Hematopoietic multipotent progenitor cell (in vitro differentiated cells): ENCODE measurements at regions not wholly inside any gene's neighbourhood (a gene's known extent, or its start where the extent isn't known, plus 50 kb on each side); places are given as distances from the start of the nearest gene placed in this dataset.
"Not testable (repeated sequence)": the region's sequence is repeated elsewhere in the genome, so short reads cannot be mapped to it uniquely, and the experiment has no call there.

Experiments
- DNase-seq, 3 donors: peaks; one replicate each; pipeline ENCODE4 v3.0.0-alpha.2; 2011 to 2015; ENCODE audit warnings: low read depth in 2 of 3, low spot score in 2 of 3

DNA sequence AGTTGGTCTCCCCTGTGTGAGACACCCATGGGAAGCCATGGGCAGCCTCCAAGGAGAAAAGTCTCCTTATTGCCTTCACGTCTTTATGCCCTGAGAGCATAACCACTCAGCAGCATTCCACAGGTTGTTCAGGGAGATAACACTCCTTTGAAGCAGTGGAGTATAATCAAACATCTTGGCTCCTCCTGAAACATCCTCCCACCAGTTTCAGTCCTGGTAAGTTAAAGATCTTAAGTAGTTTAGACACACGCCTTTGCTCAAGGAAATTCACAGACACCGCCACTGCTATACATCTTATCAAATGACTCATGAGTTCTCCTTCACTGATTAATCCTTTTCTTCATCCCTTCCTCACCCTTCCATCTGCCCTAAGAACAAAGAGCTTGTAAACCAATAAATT is 446.5 kb upstream of the RASGRP1 start:
- DNase-seq, result not testable (repeated sequence)

GRCh38 chr15:39013262-39013661 is 448.6 kb upstream of the RASGRP1 start:
- DNase-seq, result no peak

DNA sequence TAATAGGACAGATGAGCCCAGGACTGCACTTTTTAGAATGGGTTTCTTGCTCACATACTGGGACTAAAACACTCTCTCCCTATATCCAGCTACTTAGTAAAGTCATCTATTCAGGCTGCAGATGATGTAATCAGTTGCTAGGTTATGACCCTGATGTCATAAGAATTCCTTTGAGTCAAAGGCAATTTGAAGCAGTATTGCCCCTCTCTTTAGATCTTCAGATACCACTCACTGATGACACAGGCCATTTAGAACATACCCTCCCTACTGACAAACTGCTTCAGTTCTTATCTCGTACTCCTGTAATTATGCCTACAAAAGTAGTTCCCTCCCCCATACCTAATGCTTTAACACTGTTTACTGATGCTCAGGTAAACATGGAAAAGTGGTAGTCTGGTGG is 450.1 kb upstream of the RASGRP1 start:
- no peak for DNase-seq

DNA sequence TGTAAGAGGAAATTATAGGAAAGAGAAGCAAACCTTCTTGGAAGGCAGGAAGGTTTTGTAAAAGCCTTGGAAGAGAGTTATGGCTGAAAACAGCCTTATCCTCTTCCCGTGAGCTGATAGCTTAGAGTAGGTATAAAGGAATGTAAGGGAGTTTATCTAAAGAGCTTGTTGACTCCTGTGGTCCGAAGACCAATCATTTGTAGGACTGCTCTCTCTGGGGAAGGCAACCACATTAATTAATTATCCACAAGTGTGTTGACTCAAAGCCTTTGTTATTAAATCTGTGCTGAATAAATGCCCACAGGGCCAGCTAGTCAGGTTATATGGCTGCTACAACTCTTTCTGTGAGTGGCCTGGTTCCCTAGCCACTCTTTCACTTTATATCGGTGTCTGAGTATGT is 452.1 kb upstream of the RASGRP1 start:
- DNase-seq, result no peak

DNA sequence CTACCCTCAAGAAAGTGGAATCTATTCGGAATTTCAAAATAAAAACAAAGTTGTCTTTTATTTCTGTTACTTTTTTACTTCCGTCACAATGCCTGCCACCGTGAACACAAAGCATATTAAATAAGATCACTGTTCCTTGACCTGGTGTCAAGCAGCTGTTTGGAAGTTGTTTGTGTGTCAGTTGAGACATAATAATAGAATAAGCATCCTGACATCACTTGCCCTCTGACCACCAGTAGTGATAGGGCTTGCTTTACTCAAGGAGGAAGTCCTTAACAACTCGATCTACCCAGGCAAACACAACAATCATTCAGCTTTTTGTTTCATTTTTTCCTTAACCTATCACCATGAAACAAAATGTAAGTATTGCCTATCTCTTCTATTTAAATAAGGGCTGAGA is 454.4 kb upstream of the RASGRP1 start:
- no peak for DNase-seq

DNA sequence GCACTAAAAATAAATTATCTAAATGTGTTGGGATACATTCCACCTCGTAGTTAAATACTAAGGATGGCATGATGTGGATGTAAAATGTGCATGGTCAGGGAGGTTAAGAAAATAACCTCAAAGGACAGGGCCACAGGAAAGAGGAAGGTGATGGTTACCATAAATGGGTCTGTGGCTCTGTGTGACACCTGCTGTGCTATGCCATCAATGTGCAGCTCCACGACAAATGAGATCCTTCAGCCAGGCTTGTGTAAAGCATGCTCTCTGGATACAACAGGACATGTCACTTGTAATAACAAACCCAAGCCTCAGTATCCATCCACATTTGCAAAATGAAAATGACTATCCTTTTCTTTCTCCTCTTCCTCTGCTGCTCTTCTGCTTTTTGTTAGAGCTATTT is 456.7 kb upstream of the RASGRP1 start:
- no peak for DNase-seq

GRCh38 chr15:39022532-39023305 is 458.1 kb upstream of the RASGRP1 start:
- no peak for DNase-seq

- DNase-seq, result no peak
Observed at GRCh38 chr15:39025321-39025720, 460.7 kb upstream of the RASGRP1 start.

- no peak for DNase-seq
Observed at GRCh38 chr15:39025881-39026280, 461.3 kb upstream of the RASGRP1 start.

DNA sequence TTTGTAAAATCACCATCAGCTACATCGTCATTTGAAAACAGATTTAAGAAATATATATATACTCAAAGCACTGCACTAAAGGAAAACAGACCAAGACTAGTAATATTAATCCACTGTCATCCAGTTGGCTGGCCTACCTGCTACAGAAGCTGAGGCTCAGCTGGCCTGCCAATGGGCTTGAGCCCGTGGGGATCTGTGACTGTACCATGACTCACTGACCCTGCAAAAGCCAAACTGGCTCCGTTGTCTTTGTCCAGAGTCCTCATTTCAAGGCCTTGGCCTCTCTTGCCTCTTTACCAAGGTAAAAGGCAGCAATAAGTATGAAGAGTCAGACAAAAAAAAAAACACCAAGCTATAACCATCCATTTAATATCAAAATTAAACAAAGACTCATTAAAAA is 463.5 kb upstream of the RASGRP1 start:
- no peak for DNase-seq

- DNase-seq, result no peak
Observed at GRCh38 chr15:39029741-39030140, 465.1 kb upstream of the RASGRP1 start.

- no peak for DNase-seq
Observed at GRCh38 chr15:39030291-39031070, 465.9 kb upstream of the RASGRP1 start.

DNA sequence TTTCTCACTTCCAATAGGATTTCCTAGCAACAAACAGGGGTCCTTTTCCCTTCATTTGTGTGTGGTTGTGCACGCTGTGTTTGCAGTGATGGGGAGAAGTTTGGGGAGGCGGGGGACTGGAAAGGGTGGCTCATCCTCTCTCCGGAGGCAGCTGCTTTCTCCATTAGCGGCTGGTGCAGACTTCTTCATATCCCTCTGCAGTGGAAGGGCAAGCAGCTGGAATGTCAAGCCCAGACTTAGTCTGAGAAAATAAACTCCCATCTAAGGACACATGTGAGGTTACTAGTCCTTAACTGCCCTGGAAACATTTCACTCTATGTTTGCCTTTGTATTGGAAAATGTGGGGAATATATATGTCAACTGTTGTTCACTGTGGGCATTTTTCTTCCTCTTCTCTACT is 467.0 kb upstream of the RASGRP1 start:
- no peak for DNase-seq

DNA sequence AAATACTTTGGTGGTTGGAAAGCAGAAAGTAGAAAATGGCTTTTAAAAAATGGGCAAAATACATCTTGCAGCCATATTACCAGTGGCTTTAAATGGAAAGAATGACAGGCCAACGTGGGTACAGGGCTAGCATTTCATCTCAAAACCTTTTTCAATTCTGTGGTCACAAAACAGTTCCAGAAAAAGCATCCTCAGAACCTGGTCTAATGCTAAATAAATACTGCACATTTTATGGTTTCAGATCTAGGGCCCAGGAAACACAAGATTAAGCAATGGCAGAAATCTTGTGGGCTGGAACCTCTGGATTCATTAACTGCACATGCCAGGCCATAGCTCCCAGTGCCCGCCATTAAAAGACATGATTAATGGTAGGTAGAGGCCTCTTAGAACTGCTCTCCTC is 470.2 kb upstream of the RASGRP1 start:
- no peak for DNase-seq

- not testable (repeated sequence) for DNase-seq
Observed at GRCh38 chr15:39037611-39038010, 473.0 kb upstream of the RASGRP1 start.

- no peak for DNase-seq
Observed at GRCh38 chr15:39040861-39041260, 476.2 kb upstream of the RASGRP1 start.

- DNase-seq, result no peak
Observed at GRCh38 chr15:39041979-39042495, 477.4 kb upstream of the RASGRP1 start.

DNA sequence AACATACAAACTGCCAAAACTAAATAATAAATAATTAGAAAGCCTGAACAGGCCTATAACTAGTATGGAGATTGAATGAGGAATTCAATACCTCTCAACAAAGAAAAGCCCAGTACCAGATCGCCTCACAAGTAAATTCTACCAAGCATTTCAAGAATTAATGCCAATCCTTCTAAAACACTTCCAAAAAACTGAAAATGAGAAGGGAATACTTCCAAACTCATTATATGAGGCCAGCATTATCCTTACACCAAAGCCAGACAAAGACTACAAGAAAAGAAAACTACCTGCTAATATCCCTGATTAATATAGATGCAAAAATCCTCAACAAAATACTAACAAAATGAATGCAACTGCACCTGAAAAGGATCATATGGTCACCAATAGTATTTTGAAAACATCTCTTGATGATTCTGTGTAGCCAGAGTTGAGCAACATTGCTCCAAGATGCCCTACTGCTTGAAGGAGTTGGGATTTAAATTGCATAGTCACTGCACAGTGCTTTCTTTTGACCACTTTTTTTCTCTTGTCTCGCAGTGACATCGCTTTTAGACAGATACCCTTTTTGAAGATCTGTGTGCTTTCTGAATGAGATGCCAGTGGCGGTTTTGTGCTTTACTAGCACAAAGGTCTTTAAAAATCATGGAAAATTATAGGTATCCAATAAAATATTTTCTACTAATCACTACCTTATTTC is 487.2 kb upstream of the RASGRP1 start:
- DNase-seq, result no peak

DNA sequence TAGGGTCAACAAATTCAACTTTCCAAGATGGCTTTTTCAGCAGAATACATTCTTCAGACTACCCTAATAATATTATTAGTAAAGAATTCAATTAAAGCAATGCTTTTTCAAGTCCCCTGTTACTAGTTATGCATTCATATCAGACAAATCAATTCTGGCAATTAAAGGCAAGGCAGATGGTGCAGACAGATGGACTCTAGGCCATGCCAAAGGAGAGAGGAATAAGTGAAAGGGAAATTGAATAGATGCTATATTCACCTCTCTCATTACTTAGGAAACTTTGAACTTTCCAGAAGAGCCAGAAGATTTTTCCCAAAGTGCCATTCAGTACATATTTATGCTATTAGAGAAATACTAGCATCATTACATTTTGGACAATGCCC is 487.7 kb upstream of the RASGRP1 start:
- DNase-seq, result no peak

DNA sequence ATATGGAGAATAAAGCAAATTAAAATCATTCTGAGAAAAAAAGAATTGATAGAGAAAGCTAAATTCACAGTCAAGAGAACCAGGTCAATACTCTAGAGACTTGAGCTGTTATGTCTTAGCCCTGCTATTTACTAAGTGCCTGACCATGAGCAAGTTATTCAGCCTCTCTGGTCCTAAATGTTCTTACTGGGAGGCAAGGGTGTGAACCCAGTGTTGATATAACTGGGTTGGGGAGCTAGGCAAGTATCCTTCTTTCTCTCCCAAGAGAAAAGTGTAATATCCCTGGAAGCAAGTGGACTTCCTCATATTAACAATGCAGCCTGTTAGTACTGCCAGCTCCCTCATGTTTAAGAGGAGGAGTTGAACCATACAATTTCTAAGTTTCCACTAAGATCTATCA is 488.9 kb upstream of the RASGRP1 start:
- DNase-seq, result no peak

DNA sequence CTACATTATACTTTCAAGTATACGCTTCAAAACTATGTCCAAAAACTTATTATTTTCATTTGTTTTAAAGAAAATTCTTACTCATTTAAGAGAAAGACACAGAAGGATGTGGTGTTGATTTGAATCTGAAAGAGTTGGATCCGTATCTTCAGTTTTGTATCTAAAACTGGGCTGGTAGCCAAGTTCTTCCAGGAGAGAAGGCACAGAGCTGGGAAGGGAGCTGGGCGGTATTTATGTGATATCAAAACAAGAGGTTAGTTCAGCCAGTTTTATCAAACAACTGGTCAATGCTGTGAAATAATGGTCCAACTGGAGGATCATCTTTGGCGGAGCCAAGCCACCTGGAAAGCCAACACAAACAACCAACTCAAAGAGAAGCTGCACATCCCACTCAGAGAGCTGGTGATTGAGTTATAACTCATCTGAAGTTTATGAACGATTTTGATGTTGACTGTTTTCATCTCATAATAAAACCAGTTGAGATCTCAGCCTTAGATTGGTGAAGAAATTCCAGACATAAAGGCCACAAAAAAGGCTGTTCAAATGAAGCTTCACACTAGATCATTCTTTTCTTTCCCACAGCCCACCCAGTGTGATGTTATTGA is 489.6 kb upstream of the RASGRP1 start:
- DNase-seq, result no peak
